NT2/D1 (cell line): ENCODE measurements at regions not wholly inside any gene's neighbourhood (a gene's known extent, or its start where the extent isn't known, plus 50 kb on each side); places are given as distances from the start of the nearest gene placed in this dataset.

Source experiments
- DNase-seq: peaks from one replicate; pipeline ENCODE4 v3.0.0-alpha.2; 2011; ENCODE audit warnings: low read depth, low spot score
- H3K27me3 ChIP-seq: 2 replicates; pipeline ENCODE4 v1.6.0; 2011; ENCODE audit warnings: mild to moderate bottlenecking; ENCODE audit not compliant: insufficient read length, insufficient read depth
- H3K36me3 ChIP-seq: 2 replicates; pipeline ENCODE4 v1.6.1; 2011; ENCODE audit warnings: mild to moderate bottlenecking, low read length, mixed read lengths; ENCODE audit not compliant: insufficient read depth, insufficient read length
- H3K4me1 ChIP-seq: 2 replicates; pipeline ENCODE4 v1.5.1; 2011; ENCODE audit not compliant: insufficient read depth, insufficient read length
- H3K4me3 ChIP-seq: 2 replicates; pipeline ENCODE4 v1.5.1; 2011; ENCODE audit warnings: low read depth; ENCODE audit not compliant: insufficient read length
- H3K9ac ChIP-seq: 2 replicates; pipeline ENCODE4 v1.6.0; 2011; ENCODE audit warnings: low read depth; ENCODE audit not compliant: insufficient read length
- H3K9me3 ChIP-seq: 2 replicates; pipeline ENCODE4 v1.5.1; 2011; ENCODE audit warnings: mild to moderate bottlenecking, low read length; ENCODE audit not compliant: insufficient read depth
- SUZ12 ChIP-seq: IDR thresholded peaks from 2 replicates; pipeline ENCODE4 v1.6.1; 2011; ENCODE audit not compliant: insufficient read length, insufficient read depth; ENCODE audit errors: extremely low read depth
- YY1 ChIP-seq: IDR thresholded peaks from 2 replicates; pipeline ENCODE4 v1.6.1; 2011; ENCODE audit not compliant: insufficient read length, insufficient read depth
- ZNF274 ChIP-seq: IDR thresholded peaks from 2 replicates; pipeline ENCODE4 v1.6.1; 2011; ENCODE audit warnings: mild to moderate bottlenecking, low read depth, low read length

DNA sequence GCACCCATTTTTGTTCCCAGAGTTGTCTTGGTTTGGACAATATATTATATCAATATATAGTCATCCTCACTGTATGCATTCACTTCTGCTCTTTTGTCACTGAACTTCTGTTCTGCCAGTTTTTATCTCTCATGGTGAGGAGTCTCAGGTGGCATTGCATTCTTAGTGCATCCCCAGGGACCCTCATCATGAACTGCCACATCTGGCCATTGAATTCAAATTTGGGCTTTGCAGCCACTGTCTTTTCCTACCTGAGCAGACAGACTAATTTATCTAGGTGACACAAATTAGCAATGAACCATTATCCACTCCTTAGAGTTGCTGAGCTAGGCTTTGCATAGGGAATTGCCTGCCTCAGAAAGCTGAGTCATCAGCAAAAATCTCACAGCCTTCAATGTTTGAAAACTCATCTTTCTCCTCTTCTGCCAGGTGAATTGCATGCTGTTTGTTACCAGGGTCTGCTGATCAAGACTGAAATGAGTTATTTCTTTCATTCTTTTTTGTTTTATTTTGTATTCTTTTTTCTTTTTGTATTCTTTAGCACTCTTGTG, 316.8 kb upstream of the MTPN start:
- Histone ChIP-seq H3K4me3 (no peak overlapping the region), H3K27me3 (no peaks in the 10 kb centered on the region), H3K4me1 (no peaks in the 10 kb centered on the region), H3K9me3 (no peaks in the 10 kb centered on the region), H3K9ac (no peak overlapping the region), H3K36me3 (no peaks in the 10 kb centered on the region)
- DNase-seq = no peak
- TF ChIP-seq ZNF274 = no peak
- TF ChIP-seq SUZ12 = no peak
- no peak for TF ChIP-seq YY1

DNA sequence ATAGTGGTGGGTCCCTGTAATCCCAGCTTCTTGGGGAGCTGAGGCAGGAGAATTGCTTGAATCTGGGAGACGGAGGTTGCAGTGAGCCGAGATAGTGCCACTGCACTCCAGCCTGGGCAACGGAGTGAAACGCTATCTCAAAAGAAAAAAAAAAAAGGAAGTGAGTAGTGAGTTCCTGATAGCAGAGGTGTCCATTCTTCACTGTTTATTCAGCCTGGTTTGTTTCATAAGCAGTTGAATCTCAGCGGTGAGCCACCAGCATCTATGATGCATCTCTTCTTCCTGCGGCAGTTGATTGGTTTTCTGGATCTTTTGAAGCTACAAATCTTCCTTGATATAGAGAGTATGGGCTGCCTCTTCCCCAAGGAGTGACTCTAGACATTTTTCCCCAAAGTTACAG, 316.1 kb upstream of the MTPN start:
- Histone ChIP-seq H3K36me3 (no peaks in the 10 kb centered on the region), H3K9me3 (no peaks in the 10 kb centered on the region), H3K4me3 (no peak overlapping the region), H3K9ac (no peak overlapping the region), H3K4me1 (no peaks in the 10 kb centered on the region), H3K27me3 (no peaks in the 10 kb centered on the region)
- TF ChIP-seq ZNF274 (no peak), YY1 (no peak), SUZ12 (no peak)
- DNase-seq = no peak

DNA sequence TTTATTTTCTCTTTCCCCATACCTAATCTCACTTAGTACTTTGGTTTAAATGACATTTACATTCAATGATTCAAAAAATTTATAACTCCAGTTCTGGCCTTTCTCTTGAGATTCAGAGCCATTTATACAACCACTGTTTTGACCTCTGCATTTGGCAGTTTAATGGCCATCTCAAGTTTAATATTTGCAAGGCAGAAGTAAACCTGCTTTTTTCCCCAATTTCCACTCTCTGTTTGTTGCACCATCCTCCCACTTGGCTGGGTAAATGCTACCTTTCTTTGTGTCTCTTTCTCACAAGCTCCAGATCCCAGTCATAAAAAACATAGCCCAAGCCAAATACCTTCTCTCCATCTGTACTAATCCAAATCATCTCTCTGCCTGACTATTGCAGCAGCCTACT, 315.2 kb upstream of the MTPN start:
- H3K9me3 ChIP-seq = no peaks in the 10 kb centered on the region
- TF ChIP-seq ZNF274 = no peak
- TF ChIP-seq YY1 = no peak
- TF ChIP-seq SUZ12 = no peak
- DNase-seq = no peak
- H3K9ac ChIP-seq = no peak overlapping the region
- H3K27me3 ChIP-seq = no peaks in the 10 kb centered on the region
- H3K4me3 ChIP-seq = no peak overlapping the region
- H3K4me1 ChIP-seq = no peaks in the 10 kb centered on the region
- no peaks in the 10 kb centered on the region for H3K36me3 ChIP-seq

DNA sequence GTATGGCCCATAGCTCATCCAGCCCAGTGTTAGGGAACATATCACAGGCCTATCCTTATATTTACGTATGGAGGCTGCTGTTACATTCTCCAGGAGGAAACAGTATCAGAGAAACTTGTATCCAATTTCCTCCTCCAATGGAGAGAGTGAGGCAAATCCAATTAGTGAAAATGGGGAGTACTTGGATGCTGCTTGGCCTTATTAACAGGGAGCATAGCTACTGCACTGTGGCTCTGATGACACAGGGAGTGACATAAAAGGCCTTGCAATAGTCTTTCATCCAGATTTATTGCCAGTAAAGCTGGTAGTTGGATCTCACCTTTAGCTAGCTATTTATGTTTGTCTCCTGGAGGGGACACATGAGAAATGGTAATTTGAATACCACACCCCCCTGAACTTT, 313.2 kb upstream of the MTPN start:
- Histone ChIP-seq H3K9ac (no peak overlapping the region), H3K9me3 (no peaks in the 10 kb centered on the region), H3K4me3 (no peak overlapping the region), H3K36me3 (no peaks in the 10 kb centered on the region), H3K4me1 (no peaks in the 10 kb centered on the region), H3K27me3 (no peaks in the 10 kb centered on the region)
- TF ChIP-seq SUZ12 (no peak), YY1 (no peak), ZNF274 (no peak)
- no peak for DNase-seq

DNA sequence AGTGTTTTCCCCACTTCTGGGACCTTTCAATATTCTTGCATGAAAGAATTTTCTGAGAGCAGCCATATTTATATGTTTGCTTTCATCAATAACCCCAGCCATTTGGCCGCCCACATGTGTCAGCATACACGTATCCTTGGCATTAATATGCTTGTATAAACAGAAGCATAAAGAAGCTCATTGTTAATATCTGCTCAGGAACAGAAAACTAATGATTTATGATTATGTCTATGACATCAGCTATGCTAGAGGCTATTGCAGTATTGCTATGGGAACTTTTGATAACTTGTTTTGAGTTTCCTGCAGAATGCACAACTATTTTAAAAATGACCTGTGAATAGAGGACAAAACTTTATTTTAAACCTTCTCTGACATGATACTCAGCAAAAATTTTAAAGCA, 300.9 kb upstream of the MTPN start:
- TF ChIP-seq SUZ12 (no peak), ZNF274 (no peak), YY1 (no peak)
- Histone ChIP-seq H3K36me3 (no peaks in the 10 kb centered on the region), H3K9ac (no peak overlapping the region), H3K9me3 (no peaks in the 10 kb centered on the region), H3K27me3 (no peaks in the 10 kb centered on the region), H3K4me3 (no peak overlapping the region), H3K4me1 (no peaks in the 10 kb centered on the region)
- no peak for DNase-seq

DNA sequence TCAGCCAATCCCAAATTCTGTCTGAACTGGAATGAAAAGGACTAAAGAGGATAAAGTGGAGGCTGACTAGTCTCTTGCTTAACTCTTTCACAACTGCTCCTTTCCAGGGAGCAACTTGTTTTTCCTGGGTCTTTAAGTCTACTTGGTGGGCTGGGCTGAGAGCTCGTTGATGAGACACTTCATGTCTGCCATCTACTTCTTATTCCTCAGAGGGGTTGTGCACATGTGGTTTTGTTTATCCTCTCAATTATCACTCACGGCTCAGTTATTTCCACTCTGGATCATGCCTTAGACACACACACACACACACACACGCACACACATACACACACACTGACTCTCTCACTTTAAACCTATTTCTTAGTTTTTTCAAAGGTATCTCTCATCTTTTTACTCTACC, 298.6 kb upstream of the MTPN start:
- TF ChIP-seq ZNF274 (no peak), YY1 (no peak), SUZ12 (no peak)
- Histone ChIP-seq H3K4me3 (no peak overlapping the region), H3K9me3 (no peaks in the 10 kb centered on the region), H3K4me1 (no peaks in the 10 kb centered on the region), H3K27me3 (no peaks in the 10 kb centered on the region), H3K9ac (no peak overlapping the region), H3K36me3 (no peaks in the 10 kb centered on the region)
- DNase-seq = no peak

DNA sequence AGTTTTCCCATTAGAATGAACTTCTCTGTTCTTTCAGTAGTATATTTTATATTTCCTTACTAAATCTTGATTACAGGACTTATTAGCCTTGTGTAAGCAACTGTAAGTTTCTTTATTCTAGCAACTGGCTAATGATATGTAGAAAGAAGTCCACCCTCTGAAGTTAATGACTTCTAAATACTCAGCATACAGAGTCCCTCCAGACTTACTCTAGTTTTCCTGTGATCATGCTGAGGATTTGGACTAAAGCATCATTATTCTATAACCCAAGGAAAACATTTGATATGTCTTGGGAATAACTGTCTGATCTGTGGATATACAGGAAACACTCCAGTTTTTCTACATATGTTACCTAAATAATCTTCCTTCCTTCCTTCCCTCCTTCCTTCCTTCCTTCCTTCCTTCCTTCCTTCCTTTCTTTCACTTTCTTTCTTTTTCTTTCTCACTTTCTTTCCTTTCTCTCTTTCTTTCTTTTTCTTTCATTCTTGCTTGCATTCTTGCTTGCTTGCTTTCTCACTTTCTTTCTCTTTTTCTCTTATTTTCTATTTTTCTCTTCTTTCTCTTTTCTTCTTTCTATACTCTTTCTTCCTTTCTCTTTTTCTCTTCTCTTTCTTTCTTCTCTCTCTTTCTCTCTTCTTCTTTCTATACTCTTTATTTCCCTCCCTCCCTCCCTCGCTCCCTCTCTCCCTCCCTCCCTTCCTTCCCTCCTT, 297.6 kb upstream of the MTPN start:
- Histone ChIP-seq H3K27me3 (no peaks in the 10 kb centered on the region), H3K4me3 (no peak overlapping the region), H3K4me1 (no peaks in the 10 kb centered on the region), H3K9me3 (no peaks in the 10 kb centered on the region), H3K9ac (no peak overlapping the region), H3K36me3 (no peaks in the 10 kb centered on the region)
- TF ChIP-seq YY1 = no peak
- TF ChIP-seq SUZ12 = no peak
- TF ChIP-seq ZNF274 = no peak
- no peak for DNase-seq

DNA sequence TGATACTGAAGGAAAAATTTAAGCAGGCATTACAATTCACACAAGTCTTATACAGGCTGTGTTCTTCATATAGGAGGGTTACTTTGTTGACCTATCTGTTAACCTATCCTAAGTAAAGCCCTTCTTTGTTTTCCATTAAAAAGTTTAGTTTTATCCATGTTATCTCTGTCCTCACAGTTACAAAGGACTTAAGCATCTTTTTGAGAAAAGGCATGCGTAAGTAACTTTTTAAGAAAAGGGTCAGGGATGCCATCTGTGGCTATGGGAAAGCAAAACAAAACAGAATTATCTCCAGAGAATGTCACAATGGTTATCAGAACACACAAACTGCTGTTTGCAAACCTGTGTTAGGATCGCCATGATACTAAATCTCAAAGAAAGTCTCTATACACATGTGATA, 295.8 kb upstream of the MTPN start:
- Histone ChIP-seq H3K4me1 (no peaks in the 10 kb centered on the region), H3K9ac (no peak overlapping the region), H3K27me3 (no peaks in the 10 kb centered on the region), H3K4me3 (no peak overlapping the region), H3K36me3 (no peaks in the 10 kb centered on the region), H3K9me3 (no peaks in the 10 kb centered on the region)
- TF ChIP-seq SUZ12 = no peak
- no peak for TF ChIP-seq ZNF274
- TF ChIP-seq YY1 = no peak
- DNase-seq = no peak
